NCI-H226 (cell line): ENCODE measurements at regions not wholly inside any gene's neighbourhood (a gene's known extent, or its start where the extent isn't known, plus 50 kb on each side); places are given as distances from the start of the nearest gene placed in this dataset.

Source experiments
- DNase-seq: peaks from one replicate; pipeline ENCODE4 v3.0.0-alpha.2; 2015

- DNase-seq, result no peak
Observed at GRCh38 chr15:72964542-72964941, 87.7 kb upstream of the NEO1 start.

- no peak for DNase-seq
Observed at GRCh38 chr15:72964135-72964534, 88.1 kb upstream of the NEO1 start.

- no peak for DNase-seq
Observed at GRCh38 chr15:72962054-72962702, 90.1 kb upstream of the NEO1 start.

GRCh38 chr15:72961346-72961745 lies 90.9 kb upstream of the NEO1 start:
- peak; percentile 20 for DNase-seq

- no peak for DNase-seq
Observed at GRCh38 chr15:72958634-72959033, 93.6 kb upstream of the NEO1 start.

- DNase-seq, result no peak
Observed at GRCh38 chr15:72953306-72953705, 99.0 kb upstream of the NEO1 start.

GRCh38 chr15:72952151-72952550 lies 100.1 kb upstream of the NEO1 start:
- no peak for DNase-seq

GRCh38 chr15:72948662-72949061 lies 103.6 kb upstream of the NEO1 start:
- no peak for DNase-seq

- no peak for DNase-seq
Observed at GRCh38 chr15:72947709-72948108, 104.6 kb upstream of the NEO1 start.

- no peak for DNase-seq
Observed at GRCh38 chr15:72944565-72944964, 107.7 kb upstream of the NEO1 start.

- DNase-seq, result no peak
Observed at GRCh38 chr15:72940229-72940622, 112.0 kb upstream of the NEO1 start.

- no peak for DNase-seq
Observed at GRCh38 chr15:72939514-72940228, 112.6 kb upstream of the NEO1 start.

- no peak for DNase-seq
Observed at GRCh38 chr15:72936691-72937679, 115.3 kb upstream of the NEO1 start.

GRCh38 chr15:72936237-72936636 lies 116.0 kb upstream of the NEO1 start:
- DNase-seq, result no peak

GRCh38 chr15:72935521-72935920 lies 116.7 kb upstream of the NEO1 start:
- no peak for DNase-seq

- no peak for DNase-seq
Observed at GRCh38 chr15:72934921-72935320, 117.3 kb upstream of the NEO1 start.

- no peak for DNase-seq
Observed at GRCh38 chr15:72933976-72934375, 118.3 kb upstream of the NEO1 start.

- no peak for DNase-seq
Observed at GRCh38 chr15:72932472-72932871, 119.8 kb upstream of the NEO1 start.

GRCh38 chr15:72927451-72927850 lies 124.8 kb upstream of the NEO1 start:
- no peak for DNase-seq

- DNase-seq, result no peak
Observed at GRCh38 chr15:72925661-72926060, 126.6 kb upstream of the NEO1 start.

GRCh38 chr15:72923289-72923688 lies 129.0 kb upstream of the NEO1 start:
- DNase-seq, result no peak

- DNase-seq, result no peak
Observed at GRCh38 chr15:72920551-72920950, 131.7 kb upstream of the NEO1 start.

GRCh38 chr15:72919936-72920465 lies 132.3 kb upstream of the NEO1 start:
- DNase-seq, result no peak
